WTC11 (cell line): ENCODE measurements at regions not wholly inside any gene's neighbourhood (a gene's known extent, or its start where the extent isn't known, plus 50 kb on each side); places are given as distances from the start of the nearest gene placed in this dataset.

Experiments
- ATAC-seq: fragments of 200-7000 bp; cut with Tn5 transposase; 2 replicates; pipeline ENCODE4 v1.10.0; 2021; ENCODE audit warnings: mild to moderate bottlenecking, moderate library complexity
- CTCF ChIA-PET: fragments of 300-600 bp; sonication (Branson Sonifier 250); formaldehyde crosslinking; loops from one replicate; lab custom pipeline; 2021; ENCODE audit warnings: antibody characterized with exemption; lab: Charles Lee
- POLR2A ChIA-PET: fragments of 350-600 bp; sonication (Branson Sonifier 250); formaldehyde crosslinking; loops from one replicate; lab custom pipeline; 2021; ENCODE audit warnings: antibody characterized with exemption; lab: Charles Lee
- DNase-seq: peaks from one replicate; pipeline ENCODE4 v3.0.0; 2021; ENCODE audit warnings: low spot score
- H3K27ac Mint-ChIP-seq: 2 replicates; pipeline ENCODE4 v1.8.0; 2021; ENCODE audit warnings: mixed read lengths
- H3K27me3 Mint-ChIP-seq: 2 replicates; pipeline ENCODE4 v1.8.0; 2021; ENCODE audit warnings: low read depth, mild to moderate bottlenecking, moderate library complexity, mixed read lengths
- H3K36me3 Mint-ChIP-seq: 2 replicates; pipeline ENCODE4 v1.8.0; 2021; ENCODE audit warnings: mixed read lengths
- H3K4me1 Mint-ChIP-seq: 2 replicates; pipeline ENCODE4 v1.8.0; 2022; ENCODE audit warnings: mixed read lengths
- H3K4me3 Mint-ChIP-seq: 2 replicates; pipeline ENCODE4 v1.8.0; 2021; ENCODE audit warnings: mild to moderate bottlenecking, moderate library complexity, mixed read lengths
- H3K9me3 Mint-ChIP-seq: 2 replicates; pipeline ENCODE4 v1.8.0; 2021; ENCODE audit warnings: mixed read lengths
- ATF2 ChIP-seq: sonication (generic); formaldehyde crosslinking; IDR thresholded peaks from 2 replicates; pipeline ENCODE4 v1.8.1; 2022; ENCODE audit warnings: low read depth, missing genetic modification reagents, borderline replicate concordance
- CDX4 ChIP-seq: fragments of 250-450 bp; sonication (Bioruptor Pico); IDR thresholded peaks from 2 replicates; pipeline ENCODE4 v1.9.0; 2021; ENCODE audit warnings: moderate library complexity, mild to moderate bottlenecking, inconsistent platforms, borderline replicate concordance
- CREB1 ChIP-seq: sonication (generic); formaldehyde crosslinking; IDR thresholded peaks from 2 replicates; pipeline ENCODE4 v1.8.0; 2023; ENCODE audit warnings: mild to moderate bottlenecking, missing genetic modification reagents
- ELF4 ChIP-seq: sonication (generic); formaldehyde crosslinking; IDR thresholded peaks from 2 replicates; pipeline ENCODE4 v1.8.1; 2022; ENCODE audit warnings: low read depth, mild to moderate bottlenecking, moderate library complexity, missing genetic modification reagents
- FOXP4 ChIP-seq: sonication (generic); formaldehyde crosslinking; IDR thresholded peaks from 2 replicates; pipeline ENCODE4 v1.8.0; 2022; ENCODE audit warnings: mild to moderate bottlenecking, missing genetic modification reagents
- IRF2 ChIP-seq: sonication (generic); formaldehyde crosslinking; IDR thresholded peaks from 2 replicates; pipeline ENCODE4 v1.8.0; 2022; ENCODE audit warnings: low read depth, missing genetic modification reagents, borderline replicate concordance
- MXD4 ChIP-seq: fragments of 250-450 bp; sonication (Bioruptor Pico); IDR thresholded peaks from 2 replicates; pipeline ENCODE4 v1.8.0; 2021; ENCODE audit warnings: mild to moderate bottlenecking, moderate library complexity, borderline replicate concordance
- NFE2L1 ChIP-seq: sonication (generic); formaldehyde crosslinking; IDR thresholded peaks from 2 replicates; pipeline ENCODE4 v1.8.1; 2023; ENCODE audit warnings: missing genetic modification reagents
- OVOL2 ChIP-seq: fragments of 250-450 bp; sonication (Bioruptor Pico); IDR thresholded peaks from 2 replicates; pipeline ENCODE4 v1.9.0; 2021; ENCODE audit warnings: mild to moderate bottlenecking, borderline replicate concordance
- TCF7 ChIP-seq: sonication (generic); formaldehyde crosslinking; IDR thresholded peaks from 2 replicates; pipeline ENCODE4 v1.8.0; 2022; ENCODE audit warnings: mild to moderate bottlenecking, low read depth, missing genetic modification reagents, moderate library complexity
- ZBTB43 ChIP-seq: sonication (generic); formaldehyde crosslinking; IDR thresholded peaks from 2 replicates; pipeline ENCODE4 v1.8.1; 2023; ENCODE audit warnings: mild to moderate bottlenecking, missing genetic modification reagents
- ZNF138 ChIP-seq: sonication (generic); formaldehyde crosslinking; conservative IDR thresholded peaks from 2 replicates; pipeline ENCODE4 v1.8.1; 2022; ENCODE audit warnings: mild to moderate bottlenecking, moderate library complexity, missing genetic modification reagents
- ZNF263 ChIP-seq: sonication (generic); formaldehyde crosslinking; IDR thresholded peaks from 2 replicates; pipeline ENCODE4 v1.8.1; 2022; ENCODE audit warnings: low read depth, mild to moderate bottlenecking, moderate library complexity, missing genetic modification reagents
- ZNF281 ChIP-seq: sonication (generic); formaldehyde crosslinking; IDR thresholded peaks from 2 replicates; pipeline ENCODE4 v1.8.0; 2023; ENCODE audit warnings: mild to moderate bottlenecking, missing genetic modification reagents
- ZNF396 ChIP-seq: fragments of 250-450 bp; sonication (Bioruptor Pico); IDR thresholded peaks from 2 replicates; pipeline ENCODE4 v1.8.0; 2021; ENCODE audit warnings: mild to moderate bottlenecking, moderate library complexity, borderline replicate concordance
- ZNF532 ChIP-seq: fragments of 250-450 bp; sonication (Bioruptor Pico); IDR thresholded peaks from 2 replicates; pipeline ENCODE4 v1.9.0; 2021; ENCODE audit warnings: mild to moderate bottlenecking, borderline replicate concordance

GRCh38 chr6:66638518-66638917 is 931.5 kb upstream of the EYS start:
- DNase-seq (no peak), ATAC-seq (no peak)
- H3K4me3 Mint-ChIP-seq = no peak overlapping the region
- ChIA-PET CTCF (no interaction called here), POLR2A (no interaction called here)
- no peaks in the 10 kb centered on the region for H3K27me3 Mint-ChIP-seq
- peaks cover 15% of the 10 kb centered on the region for H3K36me3 Mint-ChIP-seq
- H3K4me1 Mint-ChIP-seq = no peaks in the 10 kb centered on the region
- H3K9me3 Mint-ChIP-seq = peaks cover 34% of the 10 kb centered on the region
- TF ChIP-seq ZNF281 (no peak), ATF2 (CRISPR knock-in tag) (no peak), ELF4 (CRISPR knock-in tag) (no peak), FOXP4 (CRISPR knock-in tag) (no peak), NFE2L1 (CRISPR knock-in tag) (no peak), CREB1 (CRISPR knock-in tag) (no peak), MXD4 (CRISPR knock-in tag) (no peak), TCF7 (CRISPR knock-in tag) (no peak), ZNF138 (CRISPR knock-in tag) (no peak), ZNF263 (no peak), CDX4 (no peak), IRF2 (CRISPR knock-in tag) (no peak), OVOL2 (no peak)
- H3K27ac Mint-ChIP-seq = no peak overlapping the region

- no peaks in the 10 kb centered on the region for H3K4me1 Mint-ChIP-seq
- H3K4me3 Mint-ChIP-seq = no peak overlapping the region
- peaks cover 19% of the 10 kb centered on the region for H3K36me3 Mint-ChIP-seq
- no peak overlapping the region for H3K27ac Mint-ChIP-seq
- H3K9me3 Mint-ChIP-seq = peaks cover 38% of the 10 kb centered on the region
- ChIA-PET POLR2A (no interaction called here), CTCF (no interaction called here)
- no peaks in the 10 kb centered on the region for H3K27me3 Mint-ChIP-seq
- ATAC-seq (no peak), DNase-seq (no peak)
- TF ChIP-seq FOXP4 (CRISPR knock-in tag) (no peak), ZNF396 (CRISPR knock-in tag) (no peak), ZBTB43 (no peak), ZNF532 (no peak), IRF2 (CRISPR knock-in tag) (no peak)
Measured at GRCh38 chr6:66638099-66638498, 931.1 kb upstream of the EYS start.
